IPS-15b (cell line): ENCODE measurements at regions not wholly inside any gene's neighbourhood (a gene's known extent, or its start where the extent isn't known, plus 50 kb on each side); places are given as distances from the start of the nearest gene placed in this dataset.

ENCODE experiments used
- H3K27me3 ChIP-seq: one replicate; pipeline ENCODE4 v1.6.1; 2013; ENCODE audit warnings: low read length; ENCODE audit not compliant: control insufficient read depth, insufficient read depth
- H3K36me3 ChIP-seq: one replicate; pipeline ENCODE4 v1.6.1; 2013; ENCODE audit warnings: low read length; ENCODE audit not compliant: control insufficient read depth, insufficient read depth
- H3K4me1 ChIP-seq: one replicate; pipeline ENCODE4 v1.6.1; 2013; ENCODE audit warnings: mild to moderate bottlenecking, low read length; ENCODE audit not compliant: control insufficient read depth, insufficient read depth
- H3K4me3 ChIP-seq: one replicate; pipeline ENCODE4 v1.5.1; 2013; ENCODE audit warnings: low read depth, low read length
- H3K9ac ChIP-seq: one replicate; pipeline ENCODE4 v1.6.1; 2013; ENCODE audit warnings: low read depth, mild to moderate bottlenecking, low read length
- H3K9me3 ChIP-seq: one replicate; pipeline ENCODE4 v1.6.1; 2013; ENCODE audit warnings: mild to moderate bottlenecking, low read length; ENCODE audit not compliant: control insufficient read depth, insufficient read depth

DNA sequence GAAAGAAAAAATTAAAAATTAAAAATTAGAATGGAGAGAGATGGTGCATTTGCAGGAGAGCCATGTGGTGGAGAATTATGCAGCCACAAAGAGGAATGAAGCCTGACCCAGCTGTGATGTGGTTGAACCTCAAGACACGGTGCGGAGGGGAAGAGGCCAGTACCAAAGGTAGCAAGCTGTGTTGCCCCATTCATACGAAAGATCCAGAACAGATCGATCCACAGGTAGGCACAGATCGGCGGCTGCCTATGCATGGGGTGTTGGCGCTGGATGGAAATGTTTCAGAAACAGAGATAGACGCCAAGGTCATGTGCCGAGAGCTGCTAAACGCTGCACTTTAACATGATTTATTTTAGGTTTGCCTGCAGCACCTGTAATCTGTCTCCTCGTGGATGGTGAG lies 992.3 kb downstream of the BRD1 start:
- H3K27me3 ChIP-seq: no peaks in the 10 kb centered on the region
- H3K9me3 ChIP-seq: no peaks in the 10 kb centered on the region
- no peaks in the 10 kb centered on the region for H3K4me1 ChIP-seq
- H3K9ac ChIP-seq: no peak overlapping the region
- H3K36me3 ChIP-seq: no peaks in the 10 kb centered on the region
- no peak overlapping the region for H3K4me3 ChIP-seq

DNA sequence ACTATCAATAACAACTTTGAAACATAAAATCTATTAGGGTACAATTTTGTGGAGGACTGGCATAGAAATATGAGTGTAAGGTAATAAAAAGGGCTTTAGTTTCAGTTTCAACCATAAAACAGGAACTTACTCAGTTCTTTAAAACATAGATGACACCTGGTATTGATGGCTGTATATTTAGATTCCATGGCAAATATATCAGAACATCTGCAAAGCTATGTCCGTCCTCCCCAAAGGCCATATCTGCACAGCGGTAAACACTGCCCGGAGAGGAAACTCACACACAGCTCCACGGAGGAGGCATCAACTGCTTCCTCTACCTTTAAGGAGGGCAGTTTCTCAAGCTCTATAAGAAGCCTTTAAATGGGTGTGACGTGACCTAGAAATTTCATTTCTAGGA lies 993.3 kb downstream of the BRD1 start:
- no peaks in the 10 kb centered on the region for H3K36me3 ChIP-seq
- H3K27me3 ChIP-seq: no peaks in the 10 kb centered on the region
- H3K4me1 ChIP-seq: no peaks in the 10 kb centered on the region
- no peak overlapping the region for H3K9ac ChIP-seq
- no peaks in the 10 kb centered on the region for H3K9me3 ChIP-seq
- H3K4me3 ChIP-seq: no peak overlapping the region

DNA sequence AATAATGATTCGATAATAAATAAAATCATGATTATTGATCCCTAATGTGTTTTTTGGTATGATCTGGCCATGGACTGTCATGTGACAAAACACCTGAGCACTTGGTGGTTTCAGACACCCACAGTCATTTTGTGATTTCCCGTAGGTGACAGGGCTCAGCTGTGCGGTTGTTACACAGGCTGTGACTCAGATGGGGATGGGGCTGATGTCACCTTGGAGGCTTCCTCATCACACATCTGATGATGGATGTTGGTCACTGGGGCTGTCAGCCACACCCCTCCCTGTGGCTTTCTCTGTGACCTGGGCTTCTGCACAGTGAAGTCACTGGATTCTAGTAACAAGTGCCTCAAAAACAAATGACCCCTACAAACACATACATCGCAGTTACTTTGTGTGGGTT lies 995.1 kb downstream of the BRD1 start:
- no peaks in the 10 kb centered on the region for H3K27me3 ChIP-seq
- H3K4me1 ChIP-seq: no peaks in the 10 kb centered on the region
- no peak overlapping the region for H3K9ac ChIP-seq
- no peak overlapping the region for H3K4me3 ChIP-seq
- no peaks in the 10 kb centered on the region for H3K36me3 ChIP-seq
- H3K9me3 ChIP-seq: no peaks in the 10 kb centered on the region

DNA sequence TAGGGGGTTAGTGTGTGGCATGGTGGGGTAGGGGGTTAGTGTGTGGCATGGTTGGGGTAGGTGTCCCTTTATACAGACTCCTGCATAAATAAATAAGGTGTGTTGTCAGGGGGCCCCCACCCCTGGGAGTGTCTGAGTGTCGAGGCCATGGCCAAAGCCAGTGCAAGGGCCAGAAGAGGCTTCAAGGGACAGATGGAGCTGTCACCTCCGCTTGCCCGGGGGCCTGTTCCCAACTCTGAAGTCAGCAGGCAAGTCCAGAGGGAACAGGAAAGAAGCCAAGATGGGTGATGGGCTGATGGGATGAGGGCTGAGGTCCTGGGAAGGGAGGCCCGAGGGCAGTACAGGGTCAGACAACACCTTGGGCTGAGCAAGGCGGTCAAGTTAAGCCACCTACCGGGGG lies 997.8 kb downstream of the BRD1 start:
- no peaks in the 10 kb centered on the region for H3K36me3 ChIP-seq
- no peak overlapping the region for H3K4me3 ChIP-seq
- H3K9ac ChIP-seq: no peak overlapping the region
- no peaks in the 10 kb centered on the region for H3K27me3 ChIP-seq
- no peaks in the 10 kb centered on the region for H3K9me3 ChIP-seq
- no peaks in the 10 kb centered on the region for H3K4me1 ChIP-seq

DNA sequence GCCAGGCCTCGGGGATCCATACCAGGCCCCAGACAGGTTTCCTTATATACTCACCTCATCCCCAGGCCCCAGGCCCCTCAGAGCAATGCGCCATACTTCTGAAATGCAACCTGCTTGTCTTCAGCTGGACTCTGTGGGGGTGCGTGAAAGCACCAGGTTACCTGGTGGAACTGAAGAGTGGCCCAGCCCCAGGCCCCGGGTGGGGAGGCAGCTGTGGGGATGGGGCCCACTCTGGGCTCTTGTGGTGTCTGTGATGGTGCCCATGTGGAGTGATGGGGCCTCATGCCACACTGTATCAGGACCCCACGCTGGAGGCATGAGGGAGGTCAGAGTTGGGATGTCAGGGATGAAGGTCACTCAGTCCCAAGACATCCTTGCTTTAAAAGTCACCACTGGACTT lies 999.0 kb downstream of the BRD1 start:
- Histone ChIP-seq H3K27me3 (no peaks in the 10 kb centered on the region), H3K4me3 (no peak overlapping the region), H3K9me3 (no peaks in the 10 kb centered on the region), H3K9ac (no peak overlapping the region), H3K4me1 (no peaks in the 10 kb centered on the region), H3K36me3 (no peaks in the 10 kb centered on the region)

DNA sequence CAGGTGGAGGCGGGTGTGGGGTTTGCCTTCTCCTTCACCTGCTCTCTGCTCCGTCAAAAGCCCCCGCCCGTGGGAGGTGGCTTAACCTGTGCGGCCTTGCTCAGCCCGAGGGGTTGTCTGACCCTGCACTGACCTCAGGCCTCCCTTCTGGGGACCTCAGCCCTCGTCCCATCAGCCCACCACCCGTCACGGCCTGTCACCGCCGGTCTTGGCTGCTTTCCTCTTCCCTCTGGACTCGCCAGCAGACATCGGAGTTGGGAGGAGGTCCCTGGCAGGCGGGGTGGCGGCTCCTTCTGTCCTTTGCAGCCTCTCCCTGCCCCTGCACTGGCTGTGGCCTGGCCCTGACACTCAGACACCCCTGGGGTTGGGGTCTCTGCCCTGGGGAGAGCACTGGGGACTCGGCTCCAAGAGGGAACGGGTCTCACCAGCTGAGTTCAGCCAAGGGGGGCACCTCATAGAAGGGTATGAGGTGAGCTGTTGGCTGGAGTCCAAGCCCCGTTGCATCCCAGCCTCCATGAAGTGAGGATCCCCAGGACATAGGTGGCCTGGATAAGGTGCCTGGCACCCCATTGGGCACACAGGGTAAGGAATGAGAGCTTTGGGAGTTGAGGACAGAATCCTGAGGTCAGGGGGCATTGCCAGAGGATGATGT lies 999.6 kb downstream of the BRD1 start:
- no peaks in the 10 kb centered on the region for H3K36me3 ChIP-seq

DNA sequence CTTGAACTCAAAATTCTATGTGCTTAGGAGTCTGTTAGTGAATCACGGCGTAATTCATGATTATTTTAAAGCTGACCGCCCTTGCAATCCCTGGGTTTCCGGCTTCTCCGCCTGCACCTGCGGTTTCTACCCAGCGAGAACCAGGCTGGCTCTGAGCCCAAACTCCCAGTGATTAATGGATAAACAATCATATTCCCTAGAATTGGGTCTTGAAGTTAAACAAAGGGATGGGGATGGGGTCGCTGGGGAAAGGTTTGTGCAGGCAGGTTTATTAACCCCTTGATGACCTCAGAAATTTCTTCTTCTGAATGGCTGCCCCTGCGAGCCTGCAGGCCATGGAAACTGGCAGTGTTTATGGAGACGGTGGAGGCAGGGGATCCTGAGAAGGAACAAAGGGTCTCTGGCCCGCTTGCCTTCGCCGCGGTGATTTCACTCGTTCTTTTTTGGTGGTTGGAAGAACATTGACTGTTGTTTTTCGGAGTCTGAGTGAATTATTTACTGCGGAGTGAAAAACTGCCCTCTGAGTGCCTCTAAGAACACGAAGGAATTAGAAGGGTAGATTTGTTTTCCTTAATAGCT lies 1000.3 kb downstream of the BRD1 start:
- no peak overlapping the region for H3K4me3 ChIP-seq
- no peaks in the 10 kb centered on the region for H3K9me3 ChIP-seq

More for the DNA sequence above, 999.6 kb downstream of the BRD1 start:
- Histone ChIP-seq H3K4me1 (no peaks in the 10 kb centered on the region), H3K9ac (no peak overlapping the region), H3K4me3 (no peak overlapping the region), H3K27me3 (no peaks in the 10 kb centered on the region), H3K9me3 (no peaks in the 10 kb centered on the region)

DNA sequence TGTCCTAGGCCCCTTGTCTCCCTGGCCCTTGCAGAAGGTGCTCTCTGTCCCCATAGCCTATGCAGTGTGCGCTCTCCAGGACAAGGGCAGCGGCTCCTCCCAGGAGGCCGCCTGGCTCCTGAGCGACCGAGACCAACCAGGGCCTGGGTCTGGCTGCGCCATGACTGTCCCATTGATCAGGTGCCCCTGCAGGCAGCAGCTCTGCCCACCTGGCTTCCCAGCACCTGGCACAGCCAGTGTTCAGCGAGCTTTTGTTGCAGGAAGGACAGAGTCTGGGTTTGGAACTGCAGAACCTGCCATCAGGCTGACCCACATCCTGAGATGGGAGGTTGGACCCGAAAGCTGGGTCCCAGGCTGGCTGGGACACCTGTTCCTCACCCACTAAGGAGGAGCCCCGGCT lies 1001.1 kb downstream of the BRD1 start:
- H3K36me3 ChIP-seq: no peaks in the 10 kb centered on the region
- H3K4me1 ChIP-seq: no peaks in the 10 kb centered on the region
- no peaks in the 10 kb centered on the region for H3K27me3 ChIP-seq
- no peak overlapping the region for H3K9ac ChIP-seq
- H3K4me3 ChIP-seq: no peak overlapping the region
- no peaks in the 10 kb centered on the region for H3K9me3 ChIP-seq

More for the DNA sequence above, 1000.3 kb downstream of the BRD1 start:
- Histone ChIP-seq H3K9ac (no peak overlapping the region), H3K27me3 (no peaks in the 10 kb centered on the region), H3K36me3 (no peaks in the 10 kb centered on the region), H3K4me1 (no peaks in the 10 kb centered on the region)

DNA sequence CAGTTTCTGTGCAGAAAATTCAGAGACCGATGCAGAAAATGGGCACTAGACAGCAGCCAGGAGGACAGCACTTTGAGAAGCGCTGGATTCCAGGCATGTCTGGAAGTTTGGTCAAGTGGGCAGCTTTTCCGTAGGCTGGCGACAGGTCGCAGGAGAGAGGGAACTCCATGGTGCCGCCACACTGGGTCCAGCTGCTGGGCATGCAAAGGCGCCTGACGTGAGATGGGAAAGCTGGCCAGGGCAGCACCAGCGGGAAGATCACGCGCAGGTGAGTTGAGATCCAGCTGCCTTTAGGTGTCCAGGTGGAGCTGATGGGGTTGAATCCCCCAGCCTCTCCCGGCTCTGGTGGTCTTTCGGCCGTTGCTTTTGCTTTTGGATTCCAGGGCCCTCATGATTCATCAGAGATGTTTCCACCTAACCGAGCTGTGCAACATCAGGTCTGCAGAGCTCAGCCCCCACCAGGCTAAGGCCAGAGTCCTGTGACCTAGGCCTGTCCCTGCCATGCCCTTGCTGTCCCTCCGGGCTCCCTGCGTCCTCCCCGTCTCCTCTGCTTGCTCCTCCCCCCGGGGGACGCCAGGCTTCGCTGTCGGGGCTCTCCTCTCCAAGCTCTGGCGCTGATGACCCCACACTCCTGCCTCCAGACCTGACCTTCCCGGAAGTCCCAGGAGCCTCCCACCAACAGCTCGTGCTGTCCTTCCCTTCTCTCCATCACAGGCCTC lies 1001.7 kb downstream of the BRD1 start:
- no peaks in the 10 kb centered on the region for H3K4me1 ChIP-seq
- no peaks in the 10 kb centered on the region for H3K27me3 ChIP-seq
- H3K9me3 ChIP-seq: no peaks in the 10 kb centered on the region
- H3K36me3 ChIP-seq: no peaks in the 10 kb centered on the region
- H3K9ac ChIP-seq: no peak overlapping the region
- no peak overlapping the region for H3K4me3 ChIP-seq

DNA sequence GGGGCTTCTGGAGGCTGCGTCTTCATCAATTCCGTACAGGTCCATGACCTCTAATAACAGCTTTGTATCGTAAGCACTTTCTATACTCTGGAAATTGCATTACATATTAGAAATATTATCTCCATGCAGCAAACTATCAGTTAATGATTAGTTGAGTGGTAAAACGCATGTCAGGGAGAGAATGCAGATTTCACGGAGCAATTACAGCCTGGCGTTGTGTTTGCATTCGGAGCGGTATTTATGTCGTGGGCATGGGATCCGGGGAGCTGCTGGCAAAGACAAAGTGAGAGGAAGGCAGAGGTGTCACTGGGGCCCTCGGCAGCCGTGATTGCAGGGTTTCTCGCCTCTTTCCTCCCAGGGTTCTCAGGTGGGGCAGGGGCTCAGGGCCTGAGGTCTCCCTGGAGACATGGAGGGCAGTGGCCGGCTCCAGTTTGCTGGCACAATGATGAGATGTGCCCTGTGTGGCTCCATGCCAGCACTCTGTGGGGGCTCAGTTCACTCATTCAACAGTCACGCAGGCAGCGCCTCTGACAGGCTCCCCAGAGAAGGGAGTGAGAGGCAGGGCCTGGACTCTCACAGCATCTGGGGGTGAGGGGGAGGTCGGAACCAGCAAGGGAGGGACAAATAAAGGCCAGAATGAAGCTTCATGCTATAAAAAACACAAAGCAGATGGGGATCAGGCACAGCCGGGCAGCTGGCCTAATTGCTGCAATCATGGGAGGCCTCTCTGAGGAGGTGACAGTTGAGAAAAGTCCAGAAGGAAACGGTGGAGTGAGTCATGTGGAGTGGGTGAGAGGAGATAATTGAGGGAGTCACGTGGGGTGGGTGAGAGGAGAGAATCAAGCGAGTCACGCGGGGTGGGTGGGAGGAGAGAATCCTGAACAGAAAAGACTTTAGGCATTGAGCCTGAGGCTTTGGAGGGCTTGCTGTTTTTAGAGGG lies 1002.7 kb downstream of the BRD1 start:
- no peaks in the 10 kb centered on the region for H3K9me3 ChIP-seq
- no peaks in the 10 kb centered on the region for H3K27me3 ChIP-seq
- no peaks in the 10 kb centered on the region for H3K36me3 ChIP-seq

DNA sequence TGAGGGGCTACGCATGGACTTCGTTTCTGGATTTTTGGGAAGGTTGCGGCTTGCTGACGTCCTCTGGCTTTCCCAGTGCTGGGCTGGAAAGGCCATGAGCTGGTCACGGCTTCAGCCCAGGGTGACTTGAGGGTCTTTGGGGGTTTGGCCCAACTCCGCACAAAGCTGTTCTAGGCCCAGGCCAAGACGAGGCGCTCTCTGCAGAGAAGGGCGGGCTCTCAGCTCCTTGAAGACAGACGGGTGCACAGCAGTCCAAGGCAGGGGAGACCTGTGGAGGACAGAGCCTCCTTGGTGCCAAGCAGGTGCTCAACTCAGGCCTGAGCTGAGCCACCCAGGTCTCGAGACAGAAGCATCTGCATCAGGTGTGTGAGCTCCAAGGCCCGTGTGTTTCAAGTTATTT lies 1003.7 kb downstream of the BRD1 start:
- Histone ChIP-seq H3K4me3 (no peak overlapping the region), H3K9me3 (no peaks in the 10 kb centered on the region), H3K9ac (no peak overlapping the region)

More for the DNA sequence above, 1002.7 kb downstream of the BRD1 start:
- Histone ChIP-seq H3K4me1 (no peaks in the 10 kb centered on the region), H3K4me3 (no peak overlapping the region), H3K9ac (no peak overlapping the region)

More for the DNA sequence above, 1003.7 kb downstream of the BRD1 start:
- no peaks in the 10 kb centered on the region for H3K36me3 ChIP-seq
- no peaks in the 10 kb centered on the region for H3K27me3 ChIP-seq
- H3K4me1 ChIP-seq: no peaks in the 10 kb centered on the region
